ENCODE measurements at regions not wholly inside any gene's neighbourhood (a gene's known extent, or its start where the extent isn't known, plus 50 kb on each side); places are given as distances from the start of the nearest gene placed in this dataset.
"Not testable (repeated sequence)": the region's sequence is repeated elsewhere in the genome, so short reads cannot be mapped to it uniquely, and the experiment has no call there.

GRCh38 chr5:147084702-147085101 is 150.1 kb upstream of the STK32A start:
- DNase-seq: no peak

DNA sequence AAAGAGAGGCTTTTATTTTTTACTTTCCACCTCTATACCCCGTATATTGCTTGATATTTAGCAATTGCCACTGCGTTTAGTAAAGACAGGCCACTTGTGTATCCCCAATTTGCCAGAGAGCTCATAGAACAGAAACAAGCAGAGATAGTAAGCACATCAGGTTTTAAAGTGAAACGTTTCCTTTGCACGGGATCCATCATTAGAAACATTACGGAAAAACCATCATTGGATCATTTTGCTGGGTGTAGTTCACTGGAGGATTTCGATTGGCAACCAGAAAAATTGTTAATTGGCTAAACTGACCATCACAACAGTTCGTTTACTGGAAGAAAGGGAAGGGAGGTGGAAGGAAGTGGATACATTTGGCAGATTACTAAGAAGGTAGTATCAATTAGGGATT is 149.4 kb upstream of the STK32A start:
- DNase-seq: no peak

- no peak for DNase-seq
These were observed 142.8 kb upstream of the STK32A start for GRCh38 chr5:147092044-147092443.

- DNase-seq: no peak
These were observed 141.7 kb upstream of the STK32A start for GRCh38 chr5:147093138-147093537.

GRCh38 chr5:147095740-147096139 is 139.1 kb upstream of the STK32A start:
- no peak for DNase-seq

- DNase-seq: peak in 1 of 2 experiments; percentile 30
These were observed 136.5 kb upstream of the STK32A start for GRCh38 chr5:147098233-147098790.

GRCh38 chr5:147101659-147102369 is 133.0 kb upstream of the STK32A start:
- no peak for DNase-seq

GRCh38 chr5:147112899-147113298 is 121.9 kb upstream of the STK32A start:
- DNase-seq: no peak

DNA sequence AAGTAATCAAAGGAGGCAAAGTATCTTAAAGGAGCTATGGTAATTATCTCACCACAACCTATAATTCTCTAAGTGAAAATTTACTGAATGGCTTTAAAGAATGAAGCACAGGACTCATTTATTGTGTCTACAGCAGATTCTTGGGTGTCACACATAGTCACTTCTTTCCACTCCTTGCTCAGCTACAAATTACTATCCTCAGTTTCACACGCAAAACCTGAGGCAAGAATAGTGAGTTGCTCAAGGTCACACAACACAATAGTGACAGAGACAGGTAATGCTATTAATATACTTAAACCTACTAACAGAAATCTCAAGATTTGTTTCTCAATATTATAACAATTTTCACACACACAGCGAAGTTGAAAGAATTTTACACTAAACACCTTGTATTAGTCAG is 120.9 kb upstream of the STK32A start:
- no peak for DNase-seq

DNA sequence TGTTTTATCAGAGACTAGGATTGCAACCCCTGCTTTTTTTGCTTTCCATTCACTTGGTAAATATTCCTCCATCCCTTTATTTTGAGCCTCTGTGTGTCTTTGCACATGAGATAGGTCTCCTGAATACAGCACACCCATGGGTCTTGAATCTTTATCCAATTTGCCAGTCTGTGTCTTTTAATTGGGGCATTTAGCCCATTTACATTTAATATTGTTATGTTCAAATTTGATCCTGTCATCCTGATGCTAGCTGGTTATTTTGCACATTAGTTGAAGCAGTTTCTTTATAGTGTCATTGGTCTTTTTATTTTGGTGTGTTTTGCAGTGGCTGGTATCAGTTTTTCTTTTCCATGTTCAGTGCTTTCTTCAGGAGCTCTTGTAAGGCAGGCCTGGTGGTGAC is 95.1 kb upstream of the STK32A start:
- DNase-seq: not testable (repeated sequence)

- DNase-seq: no peak
These were observed 94.3 kb upstream of the STK32A start for GRCh38 chr5:147140558-147140957.

DNA sequence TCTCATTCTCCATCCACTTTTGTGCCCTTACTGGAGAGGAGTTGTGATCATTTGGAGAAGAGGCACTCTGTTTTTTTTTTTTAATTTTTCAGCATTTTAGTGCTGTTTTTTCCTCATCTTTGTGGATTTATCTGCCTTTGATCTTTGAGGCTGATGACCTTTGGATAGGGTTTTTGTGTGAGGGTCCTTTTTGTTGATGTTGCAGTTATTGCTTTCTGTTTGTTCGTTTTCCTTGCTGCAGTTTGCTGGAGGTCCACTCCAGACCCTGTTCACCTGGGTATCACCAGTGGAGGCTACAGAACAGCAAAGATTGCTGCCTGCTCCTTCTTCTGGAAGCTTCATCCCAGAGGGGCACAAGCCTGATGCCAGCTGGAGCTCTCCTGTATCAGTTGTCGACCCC is 93.2 kb upstream of the STK32A start:
- not testable (repeated sequence) for DNase-seq

GRCh38 chr5:147143215-147143614 is 91.6 kb upstream of the STK32A start:
- DNase-seq: no peak

DNA sequence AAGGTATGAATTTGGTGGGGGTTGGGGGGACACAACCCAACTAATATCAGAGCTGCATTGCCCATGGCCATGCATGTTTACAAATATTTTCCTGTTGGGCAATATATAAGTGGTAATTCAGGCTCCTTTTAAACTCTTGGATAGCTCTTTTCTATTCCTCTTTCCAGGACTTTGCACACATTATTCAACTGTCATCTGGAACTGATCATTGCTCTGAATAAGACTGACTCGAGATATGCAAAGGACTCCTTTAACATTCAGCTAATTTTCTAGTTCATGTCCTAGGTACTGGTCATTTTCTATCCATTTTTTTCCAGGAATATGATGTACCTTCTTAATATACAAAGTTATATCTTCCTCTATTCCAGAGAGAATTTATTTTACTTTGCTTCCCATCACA is 89.5 kb upstream of the STK32A start:
- no peak for DNase-seq

DNA sequence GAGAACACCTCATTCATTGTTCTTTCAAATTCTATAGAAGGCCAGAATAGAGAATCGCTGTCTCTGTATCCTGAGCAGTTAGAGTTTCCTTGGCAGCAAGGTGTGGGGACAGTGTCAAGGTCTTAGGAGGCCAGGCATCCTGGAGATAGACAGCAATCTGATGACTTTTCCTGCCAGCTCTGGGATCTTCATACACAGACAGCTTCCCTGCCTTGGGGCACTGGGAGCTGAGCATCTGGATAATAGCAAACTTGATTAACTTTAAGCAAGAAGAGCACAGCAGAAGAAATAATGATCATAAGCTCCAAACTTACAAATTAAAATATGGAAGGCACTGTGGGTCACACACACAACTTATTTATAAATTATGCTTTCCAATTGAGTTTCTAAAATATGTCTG is 86.1 kb upstream of the STK32A start:
- no peak for DNase-seq

DNA sequence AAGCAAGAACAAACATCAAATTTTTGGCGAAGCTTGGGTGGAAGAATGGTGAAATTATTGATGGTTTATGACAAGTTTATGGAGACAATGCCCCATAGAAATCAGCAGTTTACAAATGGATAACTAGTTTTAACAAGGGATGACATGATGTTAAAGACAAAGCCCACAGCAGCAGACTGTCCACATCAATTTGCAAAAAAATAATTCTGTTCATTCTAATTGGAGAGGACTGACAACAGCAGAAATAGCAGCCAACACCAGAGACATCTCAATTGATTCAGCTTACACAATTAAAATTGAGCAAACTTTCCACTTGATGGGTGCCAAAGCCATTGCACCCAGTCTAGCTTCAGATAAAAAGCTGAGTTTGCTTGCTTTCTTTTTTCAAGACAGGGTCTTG is 82.7 kb upstream of the STK32A start:
- no peak for DNase-seq

DNA sequence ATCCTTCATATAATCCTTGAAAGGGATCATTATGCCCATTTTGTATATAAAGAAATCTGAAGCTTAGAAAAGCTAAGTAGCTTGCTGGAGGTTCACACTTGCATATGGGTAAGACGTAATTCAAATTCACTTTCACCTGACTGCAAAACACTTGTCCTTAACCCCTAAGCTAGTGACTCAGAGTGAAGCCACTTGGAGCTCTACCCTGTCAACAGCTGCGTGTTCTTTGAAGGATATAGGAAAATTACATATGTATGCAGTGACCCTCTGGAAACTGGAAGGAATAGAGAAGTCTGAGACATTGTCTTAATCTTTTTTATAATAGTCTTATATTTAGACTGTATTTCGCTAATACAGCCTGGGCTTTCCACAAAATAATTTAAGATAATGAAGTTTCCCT is 80.0 kb upstream of the STK32A start:
- DNase-seq: no peak

GRCh38 chr5:147156012-147156411 is 78.8 kb upstream of the STK32A start:
- DNase-seq: no peak

DNA sequence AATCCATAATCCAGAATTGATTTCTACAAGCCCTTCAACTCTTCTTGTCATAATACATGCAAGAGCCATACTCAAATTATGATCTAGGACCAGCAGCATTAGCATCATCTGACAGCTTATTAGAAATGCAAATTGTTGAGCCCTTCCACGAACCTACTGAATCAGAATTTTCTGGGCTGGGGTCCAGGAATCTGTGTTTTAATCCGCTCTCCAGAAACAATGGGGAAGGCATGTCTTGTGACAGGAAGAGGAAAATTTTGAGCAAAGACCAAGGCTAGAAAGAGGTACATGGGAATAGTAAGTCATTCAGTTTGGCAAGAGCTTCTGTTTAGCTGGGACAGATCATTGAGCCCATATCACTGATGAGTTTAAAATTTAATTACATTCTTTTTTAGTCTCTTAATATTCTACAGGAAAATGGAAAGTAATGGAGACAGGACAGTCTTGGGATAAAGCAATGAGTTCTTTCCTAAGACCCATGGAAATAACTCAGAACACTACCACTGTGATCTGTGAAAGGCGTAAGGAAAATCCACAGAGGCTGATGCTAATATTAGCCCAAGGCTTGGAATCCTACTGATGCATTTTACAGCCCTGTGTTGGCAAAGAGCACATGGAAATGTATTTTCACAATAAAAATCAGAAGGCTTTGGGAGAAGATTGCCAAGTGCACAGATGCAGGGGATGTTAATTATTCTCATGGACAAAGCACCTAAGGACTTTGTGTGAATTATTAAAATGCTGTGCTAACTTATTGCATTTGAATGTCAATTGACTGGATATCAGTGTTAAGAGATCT is 73.7 kb upstream of the STK32A start:
- DNase-seq: no peak

GRCh38 chr5:147162740-147163139 is 72.1 kb upstream of the STK32A start:
- no peak for DNase-seq

- no peak for DNase-seq
These were observed 67.3 kb upstream of the STK32A start for GRCh38 chr5:147167529-147167928.

GRCh38 chr5:147168578-147169327 is 66.1 kb upstream of the STK32A start:
- DNase-seq: peak in 1 of 2 experiments; percentile 28

DNA sequence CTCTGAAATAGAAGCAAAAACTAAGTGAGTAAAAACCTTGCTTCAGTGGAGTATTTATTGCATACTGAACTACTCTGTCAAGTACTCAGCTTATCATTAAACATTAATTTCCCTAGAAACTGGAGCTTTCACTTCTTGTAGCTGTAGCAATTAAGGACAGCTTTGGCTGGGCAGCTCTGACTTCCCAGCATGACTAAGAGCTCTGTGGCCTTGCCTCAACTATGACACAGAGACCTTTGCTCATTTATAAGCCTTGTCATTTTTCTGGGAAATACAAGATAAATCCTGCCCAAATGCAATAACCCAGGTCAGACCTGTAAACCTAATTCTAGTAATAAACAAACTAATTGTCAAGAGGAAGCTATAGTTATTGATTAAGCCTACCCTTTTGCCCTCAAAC is 65.4 kb upstream of the STK32A start:
- DNase-seq: no peak
